ENCODE measurements at regions not wholly inside any gene's neighbourhood (a gene's known extent, or its start where the extent isn't known, plus 50 kb on each side); places are given as distances from the start of the nearest gene placed in this dataset.

GRCh38 chr6:122165014-122165413, 234.4 kb upstream of the HSF2 start:
- no peak for TF ChIP-seq EZH2 (IDR thresholded peaks at IDR 0.05; ENCODE audit: insufficient read depth, poor library complexity, severe bottlenecking)
- TF ChIP-seq EZH2phosphoT487 (IDR thresholded peaks at IDR 0.05; ENCODE audit: insufficient read depth, low read depth): no peak
